ENCODE measurements at regions not wholly inside any gene's neighbourhood (a gene's known extent, or its start where the extent isn't known, plus 50 kb on each side); places are given as distances from the start of the nearest gene placed in this dataset.

DNA sequence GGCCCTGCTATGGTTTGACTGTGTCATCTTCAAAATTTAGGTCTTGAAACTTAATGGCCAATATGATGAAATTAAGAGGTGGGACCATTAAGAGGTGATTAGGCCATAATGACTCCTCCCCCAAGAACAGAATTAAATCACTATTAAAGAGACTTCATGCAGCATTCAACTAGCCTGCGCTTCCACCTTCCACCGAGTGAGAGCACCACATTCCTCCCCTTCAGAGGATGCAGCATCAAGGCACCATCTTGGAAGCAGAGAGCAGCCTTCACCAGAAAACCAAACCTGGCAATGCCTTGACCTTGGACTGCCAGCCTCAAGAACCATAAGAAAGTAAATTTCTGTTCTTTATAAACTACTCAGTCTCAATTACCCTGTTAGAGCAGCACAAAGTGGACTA, 371.1 kb upstream of the NFE2L3 start:
- TF ChIP-seq CTCF (IDR thresholded peaks at IDR 0.05) (no peak), POLR2A (IDR thresholded peaks at IDR 0.05) (no peak)
